ENCODE measurements at regions not wholly inside any gene's neighbourhood (a gene's known extent, or its start where the extent isn't known, plus 50 kb on each side); places are given as distances from the start of the nearest gene placed in this dataset.
"Not testable (repeated sequence)": the region's sequence is repeated elsewhere in the genome, so short reads cannot be mapped to it uniquely, and the experiment has no call there.

DNA sequence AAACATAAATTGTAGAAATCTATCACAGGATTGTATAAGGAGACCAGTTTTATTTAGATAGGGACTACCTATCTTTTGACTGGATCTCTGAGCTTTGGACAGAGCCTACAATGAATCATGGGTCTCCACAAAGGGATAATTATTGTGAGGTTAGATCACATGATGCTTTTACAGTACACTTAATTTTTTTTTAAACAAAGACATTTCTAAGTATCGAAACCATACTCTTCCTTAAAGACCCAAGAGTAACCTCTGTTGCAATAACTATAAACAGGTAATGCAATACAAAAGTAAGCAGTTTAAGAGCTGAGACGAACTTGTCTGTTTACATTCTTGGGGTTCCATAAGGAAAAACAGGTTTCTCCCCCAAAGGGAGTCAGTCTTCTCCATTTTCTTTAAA lies 64.3 kb upstream of the GABRE start:
- peaks cover 41% of the 10 kb centered on the region for H3K9me3 ChIP-seq (ENCODE audit: control insufficient read depth, low read length)
- no peak for DNase-seq

DNA sequence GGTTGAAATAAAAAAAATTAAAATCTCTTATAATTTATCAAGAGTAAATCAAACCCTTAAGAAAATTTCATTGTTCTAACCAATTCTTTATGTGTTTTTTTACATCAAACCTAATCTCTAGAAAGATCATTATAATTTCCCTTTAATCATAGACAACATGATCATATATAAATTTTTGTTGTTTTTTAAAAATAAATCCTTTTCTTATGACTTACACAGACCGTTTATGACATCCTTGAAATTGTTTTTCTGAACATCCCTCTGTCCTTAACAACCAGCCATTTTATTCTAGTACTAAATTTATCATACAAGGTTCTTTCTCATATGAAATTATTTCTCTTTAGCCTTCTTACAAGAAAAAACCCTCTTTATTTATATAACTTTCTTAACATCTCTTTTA lies 62.7 kb upstream of the GABRE start:
- WGBS, result 20% methylated on average over 1 of the region's 1 CpG
- no peak overlapping the region for H2BK120ac ChIP-seq (ENCODE audit: low read depth, low read length)
- no peak overlapping the region for H2BK12ac ChIP-seq (ENCODE audit: low read length in 2 of 2)
- no peaks in the 10 kb centered on the region for H3K36me3 ChIP-seq (ENCODE audit: control insufficient read depth in 1 of 2, insufficient read depth in 2 of 2, low read depth in 1 of 2, low read length in 2 of 2)
- no peak overlapping the region for H2AK5ac ChIP-seq (ENCODE audit: low read length, severe bottlenecking)
- no peak overlapping the region for H2AFZ ChIP-seq (ENCODE audit: low read depth, low read length)
- no peak overlapping the region for H3K27ac ChIP-seq (ENCODE audit: low read length, poor library complexity, severe bottlenecking)
- no peak overlapping the region for H2BK15ac ChIP-seq (ENCODE audit: low read depth, poor library complexity, severe bottlenecking)
- H3K14ac ChIP-seq (ENCODE audit: low read length in 2 of 2), result no peak overlapping the region
- H3K79me1 ChIP-seq (replicated peaks; ENCODE audit: low read length, poor library complexity, severe bottlenecking), result no peaks in the 10 kb centered on the region
- no peaks in the 10 kb centered on the region for H3K27me3 ChIP-seq (ENCODE audit: control insufficient read depth in 1 of 2, insufficient read depth in 1 of 2, low read length in 2 of 2)
- H3K4me1 ChIP-seq (ENCODE audit: control insufficient read depth, insufficient read depth, low read depth, low read length), result no peaks in the 10 kb centered on the region
- no peak overlapping the region for H4K91ac ChIP-seq (ENCODE audit: low read length)
- DNase-seq, result no peak
- no peak overlapping the region for H3K4me3 ChIP-seq (ENCODE audit: insufficient read depth in 1 of 2, low read depth in 1 of 2, low read length in 2 of 2)
- H4K8ac ChIP-seq (ENCODE audit: low read length), result no peak overlapping the region
- H3K18ac ChIP-seq (ENCODE audit: low read depth in 1 of 2, low read length in 2 of 2), result no peak overlapping the region
- H3K4ac ChIP-seq (ENCODE audit: low read depth in 1 of 2, low read length in 2 of 2), result no peak overlapping the region
- H3K9me3 ChIP-seq (ENCODE audit: control insufficient read depth, low read length), result peaks cover 41% of the 10 kb centered on the region
- no peak overlapping the region for H3K23ac ChIP-seq (ENCODE audit: low read length in 2 of 2)
- H2BK5ac ChIP-seq (ENCODE audit: low read depth, low read length, poor library complexity, severe bottlenecking), result no peak overlapping the region
- no peak overlapping the region for H3K9ac ChIP-seq (ENCODE audit: low read length)
- H3K4me2 ChIP-seq (ENCODE audit: low read length, poor library complexity, severe bottlenecking), result no peak overlapping the region

More for the DNA sequence above, 64.3 kb upstream of the GABRE start:
- Histone ChIP-seq H2AFZ (ENCODE audit: low read depth, low read length) (no peak overlapping the region), H3K36me3 (ENCODE audit: control insufficient read depth in 1 of 2, insufficient read depth in 2 of 2, low read depth in 1 of 2, low read length in 2 of 2) (no peaks in the 10 kb centered on the region), H3K4me2 (ENCODE audit: low read length, poor library complexity, severe bottlenecking) (no peak overlapping the region), H4K91ac (ENCODE audit: low read length) (no peak overlapping the region), H2BK120ac (ENCODE audit: low read depth, low read length) (no peak overlapping the region), H3K4me3 (ENCODE audit: insufficient read depth in 1 of 2, low read depth in 1 of 2, low read length in 2 of 2) (no peak overlapping the region), H3K14ac (ENCODE audit: low read length in 2 of 2) (no peak overlapping the region), H3K18ac (ENCODE audit: low read depth in 1 of 2, low read length in 2 of 2) (no peak overlapping the region), H3K27me3 (ENCODE audit: control insufficient read depth in 1 of 2, insufficient read depth in 1 of 2, low read length in 2 of 2) (no peaks in the 10 kb centered on the region), H2BK15ac (ENCODE audit: low read depth, poor library complexity, severe bottlenecking) (no peak overlapping the region), H4K8ac (ENCODE audit: low read length) (no peak overlapping the region), H3K4me1 (ENCODE audit: control insufficient read depth, insufficient read depth, low read depth, low read length) (no peaks in the 10 kb centered on the region), H3K79me1 (replicated peaks; ENCODE audit: low read length, poor library complexity, severe bottlenecking) (no peaks in the 10 kb centered on the region), H2BK12ac (ENCODE audit: low read length in 2 of 2) (no peak overlapping the region), H3K23ac (ENCODE audit: low read length in 2 of 2) (no peak overlapping the region), H2BK5ac (ENCODE audit: low read depth, low read length, poor library complexity, severe bottlenecking) (no peak overlapping the region), H3K9ac (ENCODE audit: low read length) (no peak overlapping the region), H2AK5ac (ENCODE audit: low read length, severe bottlenecking) (no peak overlapping the region), H3K4ac (ENCODE audit: low read depth in 1 of 2, low read length in 2 of 2) (no peak overlapping the region), H3K27ac (ENCODE audit: low read length, poor library complexity, severe bottlenecking) (no peak overlapping the region)
- no CpG with 5 or more reads among the region's 2 CpGs for WGBS

DNA sequence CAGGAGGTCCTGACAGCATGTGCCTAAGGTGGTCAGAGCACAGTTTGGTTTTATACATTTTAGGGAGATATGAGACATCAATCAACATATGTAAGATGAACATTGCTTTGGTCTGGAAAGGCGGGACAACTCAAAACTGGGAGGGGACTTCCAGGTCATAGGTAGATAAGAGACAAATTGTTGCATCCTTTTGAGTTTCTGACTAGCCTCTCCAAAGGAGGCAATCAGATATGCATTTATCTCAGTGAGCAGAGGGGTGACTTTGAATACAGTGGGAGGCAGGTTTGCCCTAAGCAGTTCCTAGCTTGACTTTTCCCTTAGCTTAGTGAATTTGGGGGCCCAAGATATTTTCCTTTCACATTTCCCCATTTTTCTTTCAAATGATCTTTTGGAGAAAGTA lies 56.9 kb upstream of the GABRE start:
- not testable (repeated sequence) for H2BK12ac ChIP-seq (ENCODE audit: low read length in 2 of 2); H3K27me3 ChIP-seq (ENCODE audit: control insufficient read depth in 1 of 2, insufficient read depth in 1 of 2, low read length in 2 of 2); H2AK5ac ChIP-seq (ENCODE audit: low read length, severe bottlenecking); DNase-seq; H3K4me2 ChIP-seq (ENCODE audit: low read length, poor library complexity, severe bottlenecking); H3K4me1 ChIP-seq (ENCODE audit: control insufficient read depth, insufficient read depth, low read depth, low read length); H2BK120ac ChIP-seq (ENCODE audit: low read depth, low read length); H4K8ac ChIP-seq (ENCODE audit: low read length); H3K4ac ChIP-seq (ENCODE audit: low read depth in 1 of 2, low read length in 2 of 2); H2AFZ ChIP-seq (ENCODE audit: low read depth, low read length); H2BK15ac ChIP-seq (ENCODE audit: low read depth, poor library complexity, severe bottlenecking); H3K36me3 ChIP-seq (ENCODE audit: control insufficient read depth in 1 of 2, insufficient read depth in 2 of 2, low read depth in 1 of 2, low read length in 2 of 2); H2BK5ac ChIP-seq (ENCODE audit: low read depth, low read length, poor library complexity, severe bottlenecking); H4K91ac ChIP-seq (ENCODE audit: low read length); H3K27ac ChIP-seq (ENCODE audit: low read length, poor library complexity, severe bottlenecking); H3K14ac ChIP-seq (ENCODE audit: low read length in 2 of 2); H3K79me1 ChIP-seq (replicated peaks; ENCODE audit: low read length, poor library complexity, severe bottlenecking); H3K18ac ChIP-seq (ENCODE audit: low read depth in 1 of 2, low read length in 2 of 2); H3K4me3 ChIP-seq (ENCODE audit: insufficient read depth in 1 of 2, low read depth in 1 of 2, low read length in 2 of 2); H3K23ac ChIP-seq (ENCODE audit: low read length in 2 of 2); H3K9ac ChIP-seq (ENCODE audit: low read length)
- WGBS, result 40% methylated on average over 1 of the region's 1 CpG
- peaks cover 14% of the 10 kb centered on the region for H3K9me3 ChIP-seq (ENCODE audit: control insufficient read depth, low read length)

DNA sequence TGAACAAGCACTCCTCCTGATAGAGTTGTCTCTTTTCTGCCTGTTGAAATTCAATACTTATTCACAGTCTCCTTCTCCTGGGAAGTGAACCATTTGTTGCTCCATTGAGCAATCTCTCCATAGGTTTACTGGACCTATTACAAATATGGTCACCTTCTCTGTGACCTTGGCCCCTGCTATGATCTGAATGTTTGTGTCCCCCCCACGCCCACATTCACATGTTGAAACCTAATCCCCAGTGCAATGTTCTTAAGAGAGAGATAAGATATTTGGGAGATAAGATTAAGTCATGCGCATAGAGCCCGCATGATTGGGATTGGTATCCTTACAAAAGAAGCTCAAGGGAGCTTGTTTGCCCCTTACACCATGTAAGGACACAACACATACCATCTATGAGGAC lies 54.1 kb upstream of the GABRE start:
- no CpG with 5 or more reads among the region's 3 CpGs for WGBS
- H2BK120ac ChIP-seq (ENCODE audit: low read depth, low read length), result no peak overlapping the region

More for the DNA sequence above, 54.1 kb upstream of the GABRE start:
- no peak overlapping the region for H2AK5ac ChIP-seq (ENCODE audit: low read length, severe bottlenecking)
- no peak overlapping the region for H2BK12ac ChIP-seq (ENCODE audit: low read length in 2 of 2)
- H3K4ac ChIP-seq (ENCODE audit: low read depth in 1 of 2, low read length in 2 of 2), result no peak overlapping the region
- H2AFZ ChIP-seq (ENCODE audit: low read depth, low read length), result no peak overlapping the region
- no peak overlapping the region for H4K8ac ChIP-seq (ENCODE audit: low read length)
- no peak overlapping the region for H2BK5ac ChIP-seq (ENCODE audit: low read depth, low read length, poor library complexity, severe bottlenecking)
- H4K91ac ChIP-seq (ENCODE audit: low read length), result no peak overlapping the region
- DNase-seq, result no peak
- no peak overlapping the region for H3K4me2 ChIP-seq (ENCODE audit: low read length, poor library complexity, severe bottlenecking)
- H3K23ac ChIP-seq (ENCODE audit: low read length in 2 of 2), result no peak overlapping the region
- no peak overlapping the region for H3K14ac ChIP-seq (ENCODE audit: low read length in 2 of 2)
- no peaks in the 10 kb centered on the region for H3K79me1 ChIP-seq (replicated peaks; ENCODE audit: low read length, poor library complexity, severe bottlenecking)
- H3K4me1 ChIP-seq (ENCODE audit: control insufficient read depth, insufficient read depth, low read depth, low read length), result no peaks in the 10 kb centered on the region
- H3K9ac ChIP-seq (ENCODE audit: low read length), result no peak overlapping the region
- H3K4me3 ChIP-seq (ENCODE audit: insufficient read depth in 1 of 2, low read depth in 1 of 2, low read length in 2 of 2), result no peak overlapping the region
- H3K9me3 ChIP-seq (ENCODE audit: control insufficient read depth, low read length), result peaks cover 10% of the 10 kb centered on the region
- no peaks in the 10 kb centered on the region for H3K36me3 ChIP-seq (ENCODE audit: control insufficient read depth in 1 of 2, insufficient read depth in 2 of 2, low read depth in 1 of 2, low read length in 2 of 2)
- H3K27me3 ChIP-seq (ENCODE audit: control insufficient read depth in 1 of 2, insufficient read depth in 1 of 2, low read length in 2 of 2), result no peaks in the 10 kb centered on the region
- no peak overlapping the region for H3K27ac ChIP-seq (ENCODE audit: low read length, poor library complexity, severe bottlenecking)
- no peak overlapping the region for H3K18ac ChIP-seq (ENCODE audit: low read depth in 1 of 2, low read length in 2 of 2)
- no peak overlapping the region for H2BK15ac ChIP-seq (ENCODE audit: low read depth, poor library complexity, severe bottlenecking)
